GM21737 (cell line): ENCODE measurements at regions not wholly inside any gene's neighbourhood (a gene's known extent, or its start where the extent isn't known, plus 50 kb on each side); places are given as distances from the start of the nearest gene placed in this dataset.

Experiments used
- ATAC-seq: cut with Tn5 transposase; IDR thresholded peaks from one replicate; pipeline ENCODE4 v1.9.1; 2021; ENCODE audit warnings: mild to moderate bottlenecking, moderate library complexity; ENCODE audit not compliant: unreplicated experiment

- ATAC-seq = no peak
Observed at GRCh38 chr6:95240514-95240913, 336.8 kb upstream of the MANEA start.

GRCh38 chr6:95242560-95242959 lies 334.8 kb upstream of the MANEA start:
- ATAC-seq = no peak

- ATAC-seq = no peak
Observed at GRCh38 chr6:95243053-95243452, 334.3 kb upstream of the MANEA start.

GRCh38 chr6:95244751-95245150 lies 332.6 kb upstream of the MANEA start:
- ATAC-seq = no peak

GRCh38 chr6:95248499-95248898 lies 328.8 kb upstream of the MANEA start:
- no peak for ATAC-seq

- no peak for ATAC-seq
Observed at GRCh38 chr6:95249175-95249574, 328.2 kb upstream of the MANEA start.

DNA sequence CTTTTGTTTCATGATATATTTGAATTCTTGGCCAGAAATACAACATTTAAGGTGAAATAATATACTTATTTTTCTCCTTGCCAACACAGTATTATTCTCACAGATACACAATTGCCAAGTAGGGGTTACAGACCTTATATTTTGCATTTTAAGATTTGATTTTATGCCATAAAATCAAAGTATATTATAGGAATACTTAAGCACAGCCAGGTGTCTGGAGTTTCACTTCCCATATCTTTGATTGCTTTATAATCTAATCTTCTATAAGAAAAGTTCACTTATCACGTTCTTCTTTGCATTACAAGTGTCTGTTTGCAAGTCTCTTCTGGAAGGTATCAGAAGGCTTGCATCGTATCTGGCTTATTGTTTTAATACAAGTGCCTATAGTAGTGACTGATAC lies 327.7 kb upstream of the MANEA start:
- ATAC-seq = no peak

DNA sequence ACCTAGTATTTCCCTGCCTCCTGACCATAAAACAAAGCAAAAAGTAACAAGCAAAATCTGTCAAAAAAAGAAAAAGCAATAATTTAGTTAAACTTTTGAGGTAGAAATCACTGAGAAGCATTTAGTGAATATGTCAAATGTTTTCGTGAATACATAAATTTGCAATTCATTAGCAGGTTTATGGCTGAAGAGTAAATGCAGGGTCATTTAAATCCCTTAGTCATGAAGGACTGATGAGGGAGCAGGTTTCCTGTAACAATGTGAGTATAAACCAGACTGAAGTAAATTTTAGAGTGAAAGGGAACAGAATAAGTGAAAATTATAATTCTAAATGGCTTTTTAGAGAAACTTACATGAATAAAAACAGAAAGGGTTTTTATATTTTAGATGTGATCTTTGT lies 313.5 kb upstream of the MANEA start:
- ATAC-seq = no peak

DNA sequence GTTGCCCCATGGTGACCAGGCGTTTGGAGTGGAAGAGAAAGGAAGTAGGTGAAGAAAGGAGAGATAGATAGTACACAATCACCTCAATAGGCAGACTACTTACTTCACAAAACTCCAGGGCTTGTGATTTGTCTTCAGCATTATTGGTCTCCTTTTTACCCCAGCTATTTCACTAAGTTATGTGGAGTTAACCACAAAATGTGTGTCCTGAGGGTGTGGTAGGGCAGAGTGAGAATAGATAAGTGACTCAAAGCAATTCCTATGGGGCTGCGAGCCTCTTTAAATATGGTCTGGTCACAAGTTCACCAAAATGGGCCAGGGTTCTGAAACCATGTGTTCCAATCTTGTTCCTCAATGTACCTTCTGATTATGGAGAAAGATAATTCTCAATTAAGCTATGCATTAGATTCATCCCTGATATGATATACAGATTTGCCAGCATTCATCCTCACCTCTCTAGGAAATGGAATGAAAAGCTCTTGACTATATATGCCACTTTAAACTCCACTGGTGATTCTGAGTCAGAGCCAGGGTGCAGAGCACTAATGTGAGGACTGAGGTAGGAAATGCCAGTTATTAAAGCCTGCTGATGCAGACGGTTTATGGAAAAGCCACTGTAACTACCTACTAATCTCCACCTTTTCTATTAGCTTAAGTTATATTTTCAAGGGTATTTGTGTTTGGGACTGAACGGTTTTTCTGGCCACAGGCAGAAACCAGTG lies 310.6 kb upstream of the MANEA start:
- no peak for ATAC-seq

DNA sequence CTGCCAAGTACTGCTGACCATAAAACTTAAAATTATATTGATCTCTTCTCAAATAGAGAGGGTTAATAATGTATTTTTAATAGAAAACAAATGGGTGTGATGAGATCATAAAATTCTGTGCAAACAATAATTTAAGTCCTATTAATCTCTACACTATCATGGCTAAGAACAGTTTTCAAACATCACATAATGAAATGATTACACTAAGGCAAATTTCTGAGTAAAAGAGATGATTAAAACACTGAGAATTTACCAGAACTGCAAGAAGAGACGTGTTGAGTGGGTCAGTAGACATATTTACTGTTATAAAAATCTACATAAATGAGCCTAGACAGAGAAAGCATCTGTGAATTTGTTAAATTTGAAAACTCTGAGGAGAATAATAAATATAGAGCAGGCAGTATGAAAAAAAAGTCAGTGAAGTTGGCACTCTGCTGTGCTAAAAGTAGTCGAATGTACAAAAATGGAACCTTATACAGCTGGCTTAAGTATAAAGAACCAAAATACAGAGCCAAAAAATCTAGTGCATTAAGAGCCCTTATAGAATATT lies 302.6 kb upstream of the MANEA start:
- no peak for ATAC-seq

- no peak for ATAC-seq
Observed at GRCh38 chr6:95279616-95280015, 297.7 kb upstream of the MANEA start.

DNA sequence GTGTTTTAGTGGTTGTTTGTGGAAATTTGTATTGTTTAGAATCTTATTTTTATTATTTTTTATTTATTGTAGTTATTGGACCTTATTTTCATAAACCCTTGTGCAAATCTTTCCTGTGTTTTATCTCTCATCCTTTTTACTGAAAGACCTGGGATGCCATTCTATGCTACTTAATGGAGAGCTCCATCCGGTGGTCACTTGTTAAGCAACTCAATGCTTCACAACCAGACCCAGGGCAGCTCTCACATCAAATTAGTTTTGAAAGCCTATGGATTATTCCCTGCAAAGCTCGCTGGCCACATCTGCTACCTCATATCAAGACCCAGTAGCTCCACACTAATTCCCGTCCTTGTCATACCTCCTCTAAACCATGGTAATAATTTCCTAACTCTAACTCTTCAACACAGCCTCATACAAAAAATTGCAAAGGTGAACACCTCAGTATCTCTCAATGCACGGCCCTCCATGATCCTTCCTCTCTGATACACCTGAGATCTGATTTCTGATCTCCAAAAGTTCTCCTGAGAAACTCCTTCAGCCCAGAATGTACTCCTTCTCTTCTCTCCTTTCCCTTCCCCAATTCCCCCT lies 296.6 kb upstream of the MANEA start:
- ATAC-seq = no peak

DNA sequence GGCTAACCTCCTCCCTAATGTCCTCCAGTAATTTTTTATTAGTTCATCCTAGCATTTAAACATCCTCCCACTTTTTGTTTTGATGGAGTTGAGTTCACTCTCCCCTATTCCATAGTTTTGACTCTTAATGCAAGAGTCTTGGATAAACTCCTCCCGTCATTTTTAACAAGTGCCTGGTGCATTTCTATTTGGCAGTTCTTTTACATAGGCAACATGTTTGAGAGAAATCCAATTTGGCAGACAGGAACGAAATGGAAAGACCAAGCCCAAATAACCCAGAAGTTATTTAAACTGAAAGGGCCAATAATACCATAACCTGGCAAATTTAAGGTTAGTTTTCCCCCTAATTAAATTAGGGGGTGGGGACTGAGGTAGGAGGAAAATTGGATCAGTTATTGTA lies 291.5 kb upstream of the MANEA start:
- ATAC-seq = no peak

- no peak for ATAC-seq
Observed at GRCh38 chr6:95286874-95287273, 290.5 kb upstream of the MANEA start.

GRCh38 chr6:95288251-95288650 lies 289.1 kb upstream of the MANEA start:
- no peak for ATAC-seq

GRCh38 chr6:95292011-95292410 lies 285.3 kb upstream of the MANEA start:
- no peak for ATAC-seq

GRCh38 chr6:95293257-95293656 lies 284.1 kb upstream of the MANEA start:
- ATAC-seq = no peak

DNA sequence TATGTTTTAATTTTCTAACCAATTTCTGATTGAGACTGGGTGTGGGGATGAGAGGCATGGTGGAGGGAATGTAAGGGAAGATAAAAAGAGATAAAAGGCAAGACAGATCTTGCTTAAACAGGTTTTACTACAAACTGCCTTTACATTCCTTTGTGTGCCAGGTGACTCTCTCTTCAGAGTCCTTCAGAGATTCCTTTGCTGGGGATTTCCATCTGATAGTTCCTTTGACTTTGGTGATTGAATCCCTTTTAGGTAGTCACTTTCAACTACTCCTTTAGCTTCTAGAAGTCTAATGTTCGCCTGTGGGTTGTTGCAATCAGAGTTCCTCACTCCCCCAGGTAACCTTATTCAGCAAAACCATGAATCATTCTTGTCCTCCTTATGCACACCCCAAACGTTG lies 283.3 kb upstream of the MANEA start:
- no peak for ATAC-seq

DNA sequence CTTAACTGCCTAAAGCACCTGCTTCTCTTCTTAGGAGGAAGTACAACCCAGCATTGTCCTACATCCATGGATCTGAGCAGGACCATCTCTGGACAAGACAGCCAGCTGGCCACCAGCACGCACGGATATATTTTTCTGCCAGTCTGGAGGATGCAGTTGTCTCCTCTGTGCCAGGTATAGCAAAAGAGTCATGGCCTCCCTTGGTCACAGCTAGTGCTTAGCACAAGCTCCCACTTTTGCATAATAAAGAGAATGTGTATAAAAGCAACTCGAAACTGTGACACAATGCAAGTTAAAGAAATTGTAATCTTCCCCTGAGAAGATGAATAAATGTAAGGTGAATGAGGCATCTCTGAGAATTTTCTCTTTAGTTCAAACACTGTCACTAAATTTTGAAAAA lies 267.8 kb upstream of the MANEA start:
- no peak for ATAC-seq

GRCh38 chr6:95318137-95318536 lies 259.2 kb upstream of the MANEA start:
- ATAC-seq = no peak

GRCh38 chr6:95321126-95321525 lies 256.2 kb upstream of the MANEA start:
- no peak for ATAC-seq

DNA sequence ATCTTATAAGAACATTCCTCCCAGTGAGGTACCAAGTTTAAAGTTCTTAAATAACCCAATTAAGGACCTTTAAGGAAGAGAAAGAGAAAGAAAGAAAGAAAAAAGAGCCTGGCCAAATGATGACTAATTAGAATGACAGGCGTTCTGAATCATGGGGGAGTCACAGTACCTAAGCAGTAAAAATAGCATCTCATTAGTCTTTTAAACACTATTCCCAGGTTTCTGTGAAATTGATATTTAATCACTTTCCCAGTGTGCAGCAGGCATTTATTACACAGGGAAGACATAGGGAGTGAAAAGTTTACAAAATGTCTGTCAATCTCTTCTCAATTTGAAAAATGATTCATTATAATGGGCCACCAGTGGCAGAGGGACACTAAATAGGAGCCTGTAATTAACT lies 251.4 kb upstream of the MANEA start:
- no peak for ATAC-seq

- ATAC-seq = no peak
Observed at GRCh38 chr6:95328231-95328630, 249.1 kb upstream of the MANEA start.
